Fibroblast of skin of scalp (primary cell): ENCODE measurements at regions not wholly inside any gene's neighbourhood (a gene's known extent, or its start where the extent isn't known, plus 50 kb on each side); places are given as distances from the start of the nearest gene placed in this dataset.

Source experiments
- DNase-seq: peaks from one replicate; pipeline ENCODE4 v3.0.0-alpha.2; 2013

DNA sequence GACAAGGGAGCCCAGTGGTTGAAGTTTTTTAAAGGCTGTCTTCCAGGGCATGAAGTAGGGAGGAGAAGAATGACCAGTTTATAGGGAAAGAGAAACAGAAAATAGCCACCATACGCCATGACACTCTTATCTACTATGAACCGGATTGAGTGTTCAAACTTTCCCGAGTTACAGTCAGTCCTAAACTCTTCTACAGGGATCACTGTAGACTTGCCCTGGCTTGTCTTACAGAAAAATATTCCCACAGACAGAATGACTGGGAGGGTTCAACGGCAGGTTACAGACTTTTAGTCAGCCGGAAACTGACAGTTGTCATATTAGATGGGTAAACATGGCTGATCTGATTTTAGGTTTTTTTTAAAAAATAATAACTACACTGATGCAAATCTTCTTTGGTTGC, 662.5 kb upstream of the SOX9 start:
- no peak for DNase-seq

DNA sequence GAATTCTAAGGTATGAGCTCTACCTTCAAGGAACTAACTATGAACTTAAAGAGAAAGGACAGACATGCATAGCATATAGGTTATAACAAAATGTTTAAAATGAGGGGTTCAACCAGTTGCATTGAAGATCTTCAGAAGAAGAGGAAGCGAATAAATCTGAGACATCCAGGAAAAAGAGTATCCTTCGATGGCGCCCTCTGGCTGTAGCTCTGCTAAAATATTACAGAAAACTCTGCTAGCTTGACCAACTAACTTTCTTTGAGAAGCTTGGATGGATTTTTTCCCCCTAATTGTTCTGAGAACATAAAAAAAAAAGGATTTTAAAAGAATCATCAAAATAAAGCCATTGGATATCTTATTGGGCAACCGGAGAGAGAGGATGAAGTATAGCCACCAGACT, 659.9 kb upstream of the SOX9 start:
- peak; percentile 38 for DNase-seq

DNA sequence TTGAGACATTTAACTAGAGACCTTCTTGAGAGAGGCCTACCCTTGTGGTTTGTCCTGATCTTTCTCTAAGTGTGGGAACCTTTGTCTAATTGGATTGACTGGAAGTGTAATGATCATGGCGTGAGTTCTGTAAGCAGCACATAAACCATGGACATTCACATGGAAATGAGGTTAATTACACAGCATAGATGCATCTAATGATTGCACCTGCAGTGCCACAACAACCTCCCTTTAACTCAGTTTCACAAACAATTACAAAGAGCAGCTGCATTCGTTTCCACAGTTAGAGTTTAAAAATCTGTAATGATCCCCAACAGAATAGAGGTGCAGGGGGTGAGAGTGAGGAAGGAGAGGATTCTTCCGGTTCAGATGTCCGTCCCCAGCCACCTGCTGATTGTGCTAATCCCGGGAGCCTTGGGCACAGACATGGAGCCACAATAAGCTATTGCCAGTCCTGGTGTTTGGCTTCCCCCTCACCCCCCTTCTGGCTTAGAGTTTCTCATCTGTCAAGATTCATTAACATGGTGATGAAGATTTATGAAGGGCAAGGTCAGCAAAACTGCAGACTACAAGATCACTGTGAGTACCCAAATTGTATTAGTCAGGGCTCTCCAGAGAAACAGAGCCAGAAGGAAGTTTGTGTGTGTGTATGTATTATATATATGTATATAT, 659.2 kb upstream of the SOX9 start:
- no peak for DNase-seq

DNA sequence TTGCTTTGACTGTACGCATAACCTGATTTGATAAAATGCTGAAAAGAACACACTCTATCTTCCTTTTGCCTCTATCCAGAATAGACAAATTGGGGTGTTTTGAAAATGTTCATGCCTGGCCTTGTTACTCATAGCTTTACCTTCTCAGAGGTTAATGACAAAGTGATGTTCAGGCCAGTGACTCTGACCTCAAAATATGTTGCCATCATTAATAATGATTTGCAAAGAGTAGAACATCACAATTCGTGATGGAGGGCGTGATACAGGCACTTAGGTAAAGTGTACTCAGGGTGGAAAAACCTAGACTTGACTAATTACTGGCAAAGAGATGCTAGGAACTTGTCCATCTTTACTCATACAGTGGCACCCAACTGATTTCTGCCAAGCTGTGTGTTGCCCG, 656.6 kb upstream of the SOX9 start:
- DNase-seq: no peak

DNA sequence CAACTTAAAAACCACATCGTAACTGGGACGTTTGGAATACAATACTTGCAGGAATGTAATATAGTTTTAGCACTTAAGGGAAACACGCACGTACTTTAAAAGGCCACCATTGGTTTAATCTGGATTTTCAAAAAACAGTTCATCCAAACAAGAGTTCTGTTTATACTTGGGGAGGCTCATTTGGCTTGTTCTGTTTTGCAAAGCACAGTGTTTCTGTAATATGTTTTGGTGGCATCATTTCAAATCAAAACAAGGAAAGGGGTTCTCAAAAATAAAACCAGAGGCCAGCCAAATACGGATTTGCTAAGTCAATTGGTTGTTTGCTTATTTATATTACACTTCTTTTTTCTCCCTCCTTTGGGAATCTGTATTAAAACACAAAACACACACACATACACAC, 656.1 kb upstream of the SOX9 start:
- no peak for DNase-seq

DNA sequence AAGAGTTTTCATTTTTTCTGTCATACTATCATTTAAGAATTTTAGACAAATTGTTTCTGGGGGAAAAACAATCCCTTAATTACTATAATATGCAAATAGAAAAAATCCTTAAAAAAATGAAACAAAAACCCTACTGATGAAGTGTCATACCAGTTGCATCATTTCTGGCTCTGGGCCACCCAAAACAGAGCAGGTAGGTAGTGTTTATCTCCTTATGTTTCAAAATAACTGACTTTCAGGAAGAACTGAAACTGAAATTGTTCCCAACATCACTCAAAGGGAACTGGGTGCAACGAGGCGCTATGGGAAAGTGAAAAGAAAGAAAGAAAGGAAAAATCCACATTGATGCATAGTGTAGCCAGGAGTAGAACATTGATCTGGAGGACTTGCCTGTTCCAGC, 653.1 kb upstream of the SOX9 start:
- no peak for DNase-seq

DNA sequence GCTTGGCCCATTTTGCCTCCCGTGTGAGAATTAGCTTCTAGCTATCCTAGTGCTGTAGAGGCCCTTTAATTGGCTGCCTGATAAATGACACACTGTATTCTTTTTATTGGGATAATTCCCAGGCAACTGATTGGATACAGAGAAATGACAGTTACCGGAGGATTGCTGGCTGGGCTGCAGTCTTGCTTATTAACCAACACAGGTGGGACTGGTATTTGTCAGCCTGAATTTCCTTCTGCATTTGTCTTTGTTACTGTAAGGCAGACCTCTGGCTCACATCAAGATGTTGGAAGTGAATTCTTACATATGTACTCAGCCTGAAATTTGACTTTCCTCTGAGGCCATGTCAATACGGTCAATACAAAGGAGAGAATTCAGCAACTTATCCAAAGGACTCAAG, 650.8 kb upstream of the SOX9 start:
- DNase-seq: no peak

DNA sequence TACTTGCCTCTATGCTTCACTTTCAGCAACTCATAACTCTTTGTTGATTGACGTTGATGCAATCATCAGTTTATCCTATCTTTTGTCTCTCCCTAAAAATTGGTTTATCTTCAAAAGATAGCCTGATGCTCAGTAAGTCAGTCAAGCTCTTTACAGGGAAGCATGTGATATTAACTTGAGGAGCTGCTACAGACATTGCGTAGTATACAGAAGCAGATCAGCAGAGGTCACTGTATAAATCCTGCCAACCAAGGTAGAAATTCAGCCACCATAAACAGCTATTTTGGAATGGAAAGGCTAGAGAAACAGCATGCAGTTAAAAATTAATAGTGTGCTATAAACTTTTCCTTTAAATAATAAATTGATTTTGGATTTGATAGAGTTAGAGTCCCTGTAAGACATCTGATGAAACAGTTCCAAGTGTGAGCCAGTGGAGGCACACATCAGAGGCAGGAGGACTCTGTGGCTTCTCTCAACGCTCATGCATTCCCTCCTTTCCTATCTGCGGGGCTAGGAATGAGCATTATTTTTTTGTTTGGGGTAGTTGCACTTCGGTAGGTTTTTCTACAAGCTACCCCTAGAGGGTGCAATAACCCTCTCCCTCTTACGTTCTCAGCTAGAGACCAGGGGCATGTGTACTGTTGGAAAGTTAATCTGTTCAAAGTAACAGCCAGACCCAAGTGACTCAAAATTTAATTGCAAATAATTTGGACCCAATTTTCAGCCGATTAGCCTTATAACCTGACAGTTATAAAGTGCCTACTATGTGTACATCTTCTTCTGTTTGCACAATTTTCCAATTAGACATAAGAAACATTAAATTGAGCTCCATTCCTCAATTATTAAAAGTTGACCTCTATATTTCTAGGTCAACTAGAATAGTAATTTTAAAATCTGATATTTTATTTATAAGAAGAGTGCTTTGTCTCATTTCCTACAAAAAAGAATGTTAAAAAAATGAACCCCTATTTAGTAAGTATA, 647.7 kb upstream of the SOX9 start:
- peak; percentile 57 for DNase-seq

DNA sequence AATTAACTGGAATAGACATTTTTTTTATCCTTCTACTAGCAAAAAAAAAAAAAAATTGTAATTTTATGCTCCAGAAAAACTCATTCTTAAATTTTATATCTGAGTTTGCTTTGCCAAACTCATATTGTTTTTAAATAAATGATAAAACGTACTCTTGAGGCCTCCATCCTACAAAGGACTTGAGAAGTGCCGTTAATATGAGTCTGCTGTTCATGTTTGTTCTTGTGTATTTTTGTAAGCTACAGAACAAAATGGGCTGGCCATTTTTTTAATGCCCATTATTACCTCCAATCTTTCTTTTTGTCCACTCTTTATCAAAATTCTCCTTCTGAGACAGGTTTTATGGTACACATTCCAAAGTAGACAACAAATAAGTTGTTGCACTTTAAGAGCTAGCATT, 643.5 kb upstream of the SOX9 start:
- no peak for DNase-seq

DNA sequence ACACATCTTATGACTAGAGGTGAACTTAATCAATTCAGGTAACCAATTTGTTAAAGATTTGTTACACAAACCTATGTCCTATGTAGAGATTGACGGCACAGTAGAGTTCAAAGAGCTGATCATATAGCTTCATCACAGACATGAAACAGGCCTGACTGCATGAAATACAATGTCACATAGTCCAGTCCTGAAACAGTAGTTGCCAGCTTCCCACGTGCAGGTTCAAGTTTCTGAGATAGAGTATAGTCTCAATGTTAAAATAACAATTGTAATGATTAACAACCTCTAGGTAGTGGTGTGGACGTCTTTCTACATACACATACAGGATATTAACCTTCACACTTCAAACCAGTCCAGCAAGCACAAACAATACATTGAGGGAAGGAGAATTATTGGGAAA, 640.7 kb upstream of the SOX9 start:
- no peak for DNase-seq

DNA sequence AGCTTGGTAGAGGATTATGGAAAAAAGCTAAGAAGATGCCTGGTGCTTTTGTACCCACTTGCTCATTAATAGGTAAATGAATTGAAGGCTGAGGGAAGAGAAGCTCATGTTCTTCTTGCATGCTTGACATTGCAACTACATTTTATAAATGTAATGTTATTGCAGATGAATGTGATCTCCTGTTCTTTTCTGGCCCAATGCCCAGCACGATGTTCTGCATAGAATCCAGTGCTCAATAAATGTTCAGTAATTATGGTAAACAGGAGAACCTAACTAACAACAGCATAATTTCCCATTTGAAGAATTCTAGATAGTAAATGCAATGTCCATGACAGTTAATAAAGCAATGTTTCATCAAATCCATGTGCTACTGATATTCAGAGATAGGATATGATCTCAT, 638.2 kb upstream of the SOX9 start:
- no peak for DNase-seq

DNA sequence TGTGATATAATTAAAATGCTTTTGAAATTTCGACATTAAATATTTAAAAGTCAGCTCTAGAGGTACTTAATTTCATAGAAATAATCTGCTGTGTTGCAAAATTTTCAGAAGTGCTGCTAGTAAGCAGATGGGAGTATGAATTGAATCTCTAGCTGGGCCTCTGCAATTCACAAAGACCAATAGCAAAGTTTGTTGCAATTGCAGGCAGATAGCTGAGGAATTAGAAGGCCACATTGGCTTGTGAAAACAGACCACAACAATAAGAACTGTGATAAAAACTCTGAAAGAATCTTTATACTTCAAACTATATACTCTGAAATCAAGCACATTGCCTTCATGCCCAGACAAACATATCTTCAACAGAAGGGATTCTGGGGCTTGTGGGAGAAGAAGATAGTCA, 636.3 kb upstream of the SOX9 start:
- DNase-seq: no peak

DNA sequence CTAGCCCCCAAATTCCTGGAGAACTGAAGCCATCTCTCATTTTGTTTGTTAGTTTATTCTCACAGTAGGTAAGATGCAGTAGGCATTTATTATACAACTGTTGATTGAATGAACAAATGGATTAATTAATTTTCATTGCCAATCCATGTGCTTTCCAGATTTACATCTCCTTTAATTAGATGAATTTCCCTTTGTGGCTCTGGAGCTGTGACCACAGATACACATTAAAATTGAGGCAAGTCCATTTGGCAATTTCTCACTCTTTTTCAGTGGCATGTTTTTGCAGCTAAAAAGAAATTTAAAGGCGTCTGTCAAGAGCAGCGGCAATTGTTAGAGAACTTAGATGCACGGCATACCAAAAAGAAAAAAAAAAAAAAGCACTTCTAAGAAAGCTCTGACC, 635.4 kb upstream of the SOX9 start:
- DNase-seq: no peak

DNA sequence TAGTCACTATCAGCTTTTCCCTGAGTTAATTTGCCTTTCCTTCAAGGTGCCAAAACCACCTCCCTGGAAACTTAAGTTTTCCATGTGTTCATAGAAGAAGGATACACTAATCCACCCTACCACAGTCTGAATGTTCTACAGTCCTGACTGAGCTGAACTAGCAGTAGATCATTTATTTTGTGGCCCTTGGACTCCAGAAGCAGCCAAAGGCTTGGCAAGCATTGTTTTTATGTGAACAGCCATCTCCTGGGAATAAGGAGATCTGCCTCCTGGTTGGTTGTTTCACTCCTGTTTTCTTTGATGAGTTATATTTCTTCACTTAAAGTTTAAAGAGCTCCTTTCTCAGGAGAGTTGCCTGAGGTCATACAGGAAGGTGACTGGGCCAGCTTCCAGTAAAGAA, 634.6 kb upstream of the SOX9 start:
- no peak for DNase-seq

DNA sequence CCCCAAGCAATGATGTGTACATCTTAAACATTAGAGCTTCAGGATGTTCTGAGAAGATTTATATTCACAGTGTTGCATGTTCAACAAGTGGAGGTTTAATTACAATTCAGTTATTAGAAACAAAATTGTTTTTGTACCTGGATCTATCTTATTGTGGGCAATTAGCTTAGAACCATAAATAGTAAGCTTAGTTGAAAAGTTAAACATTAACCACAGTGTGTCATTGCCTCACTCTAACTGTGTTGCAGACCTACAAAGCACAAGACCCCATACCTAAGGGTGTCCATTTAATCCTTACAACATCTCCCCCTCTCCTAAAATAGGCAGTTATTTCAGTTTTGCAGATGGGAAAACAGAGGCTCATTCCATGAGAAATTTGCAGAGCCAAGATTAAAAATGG, 632.0 kb upstream of the SOX9 start:
- no peak for DNase-seq

DNA sequence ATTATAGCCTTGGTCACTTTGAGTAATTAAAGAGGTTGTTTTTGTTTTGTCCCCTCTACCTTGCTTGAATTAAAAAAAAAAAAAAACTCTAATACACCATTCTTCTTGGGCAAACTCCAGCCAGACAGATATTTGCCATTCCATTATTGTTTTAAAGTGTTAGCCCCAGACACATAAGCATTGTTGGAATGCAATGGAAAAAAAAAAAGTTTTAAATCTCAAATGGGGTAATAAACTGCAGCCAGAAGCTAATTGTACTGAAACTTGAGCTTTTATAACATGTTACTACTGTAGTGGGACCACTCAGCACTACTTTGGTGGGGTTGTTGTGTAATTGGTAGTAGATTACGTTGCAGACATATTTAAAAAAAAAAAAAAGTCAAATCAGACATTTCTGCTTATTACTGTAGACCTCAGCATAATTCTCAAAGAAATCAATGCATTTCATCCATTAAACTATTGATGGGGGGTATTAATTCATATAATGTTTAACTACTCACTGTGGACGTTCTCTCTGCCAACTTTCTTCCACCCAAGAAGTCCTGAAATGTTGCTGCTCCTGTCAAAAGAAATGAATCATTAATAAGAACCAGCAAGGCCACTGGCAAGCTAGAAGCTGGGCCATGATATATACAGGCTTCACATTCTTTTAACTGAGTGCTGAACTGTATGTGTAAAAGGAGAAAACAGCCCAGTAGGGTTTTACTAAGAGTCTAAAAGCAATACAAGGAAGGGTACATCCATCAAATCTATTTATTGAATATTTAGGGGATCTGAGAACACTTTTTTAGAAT, 626.6 kb upstream of the SOX9 start:
- DNase-seq: peak; percentile 75

DNA sequence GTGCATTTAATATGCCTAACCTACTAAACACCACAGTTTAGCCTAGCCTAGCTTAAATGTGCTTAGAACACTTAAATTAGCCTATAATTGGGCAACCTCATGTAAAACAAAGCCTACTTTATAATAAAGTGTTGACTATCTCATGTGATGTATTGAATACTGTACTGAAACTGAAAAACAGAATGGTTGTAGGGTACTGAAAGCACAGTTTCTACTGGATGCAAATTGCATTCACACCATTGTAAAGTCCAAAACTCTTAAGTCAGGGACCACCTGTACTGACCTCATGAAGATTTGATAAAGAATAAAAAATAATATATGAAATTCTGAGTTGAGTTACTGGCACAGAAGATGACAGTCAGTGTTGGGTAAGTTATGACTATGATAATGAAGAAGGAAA, 625.4 kb upstream of the SOX9 start:
- no peak for DNase-seq

DNA sequence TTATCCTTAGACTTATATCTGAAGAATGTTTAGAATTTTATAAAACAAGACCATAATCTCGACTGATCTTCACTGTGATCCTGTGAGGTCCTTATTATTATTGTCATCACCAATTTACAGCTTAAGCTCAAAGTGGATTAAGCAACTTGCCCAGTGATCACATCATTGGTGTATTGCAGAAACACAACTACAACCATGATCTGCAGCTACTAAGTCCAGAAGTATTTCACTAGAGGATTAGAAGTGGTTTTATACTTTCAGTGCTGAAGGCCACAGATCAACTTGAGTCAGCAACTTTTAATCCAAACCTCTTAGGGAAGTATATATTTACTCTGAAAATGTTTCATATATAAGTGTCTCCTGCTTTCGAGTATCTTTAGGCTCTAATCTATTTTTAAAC, 624.3 kb upstream of the SOX9 start:
- peak; percentile 92 for DNase-seq

DNA sequence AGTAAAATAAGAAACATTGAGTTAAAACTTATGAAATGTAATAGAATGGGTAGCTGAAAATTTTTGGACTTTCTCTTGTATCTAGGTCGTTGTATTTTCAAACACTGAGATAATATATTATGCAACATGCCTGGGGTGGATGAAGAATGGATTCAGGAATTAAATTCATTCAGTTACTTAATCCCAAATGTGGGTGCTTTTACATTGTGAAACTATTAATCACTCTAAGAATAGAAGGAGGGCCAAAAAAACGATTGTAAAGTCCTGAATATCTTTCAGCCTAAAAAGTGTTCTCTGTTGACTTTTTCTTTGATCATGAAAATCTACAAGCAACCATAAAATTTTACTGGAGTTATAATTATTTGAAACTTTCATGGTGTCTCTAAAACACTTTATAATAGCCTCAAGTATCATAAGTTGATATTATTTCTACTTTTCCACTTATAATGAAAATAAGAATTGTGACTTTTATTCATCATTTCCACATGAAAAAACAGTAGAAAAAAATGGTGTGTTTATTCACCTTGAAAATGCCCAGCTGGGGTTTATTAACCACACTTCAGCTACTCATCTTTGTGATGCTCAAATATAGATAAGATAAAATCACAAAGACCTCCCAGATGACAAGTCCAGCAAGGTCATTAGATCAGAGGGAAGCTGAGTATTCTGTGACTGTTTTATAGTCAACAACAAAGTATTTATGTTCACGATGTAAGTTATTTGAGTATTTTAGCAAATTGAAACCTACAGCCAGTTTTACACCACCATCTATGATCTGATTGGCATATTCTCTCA, 619.9 kb upstream of the SOX9 start:
- DNase-seq: peak; percentile 20

DNA sequence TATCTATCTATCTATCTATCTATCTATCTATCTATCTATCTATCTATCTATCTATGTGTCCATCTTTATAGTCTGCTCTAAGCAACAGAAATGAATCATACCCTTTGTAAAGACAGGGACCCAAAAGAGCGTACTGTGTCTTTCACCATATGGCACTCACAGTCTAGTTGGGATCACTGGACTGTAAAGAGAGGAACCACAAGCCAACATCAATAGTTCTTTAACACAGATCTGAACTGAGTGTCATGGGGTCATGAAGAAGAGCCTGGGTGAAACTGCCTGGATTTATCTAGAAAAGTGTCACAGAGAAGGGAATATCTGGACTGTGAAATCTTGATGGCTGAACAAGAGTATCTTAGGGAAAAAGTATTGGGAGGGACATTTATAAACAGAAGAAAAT, 619.1 kb upstream of the SOX9 start:
- no peak for DNase-seq

DNA sequence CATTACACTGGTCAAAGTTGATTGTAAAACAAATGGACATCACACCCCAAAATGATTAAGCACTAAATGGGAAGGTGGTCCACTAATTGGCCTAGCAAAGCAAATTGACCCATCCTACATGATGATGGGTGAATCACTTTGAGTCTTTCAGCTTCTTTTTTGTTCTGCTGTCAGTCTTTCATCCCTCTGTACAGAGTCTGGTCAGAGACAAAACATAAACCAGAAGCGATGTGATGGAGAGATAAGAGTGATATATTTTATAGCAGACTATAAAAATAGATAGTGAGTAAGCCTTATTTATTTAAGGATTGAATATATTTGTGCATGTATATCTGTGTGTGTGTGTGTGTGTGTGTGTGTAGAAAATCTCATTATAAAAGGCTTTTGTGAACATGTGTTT, 618.4 kb upstream of the SOX9 start:
- DNase-seq: no peak

DNA sequence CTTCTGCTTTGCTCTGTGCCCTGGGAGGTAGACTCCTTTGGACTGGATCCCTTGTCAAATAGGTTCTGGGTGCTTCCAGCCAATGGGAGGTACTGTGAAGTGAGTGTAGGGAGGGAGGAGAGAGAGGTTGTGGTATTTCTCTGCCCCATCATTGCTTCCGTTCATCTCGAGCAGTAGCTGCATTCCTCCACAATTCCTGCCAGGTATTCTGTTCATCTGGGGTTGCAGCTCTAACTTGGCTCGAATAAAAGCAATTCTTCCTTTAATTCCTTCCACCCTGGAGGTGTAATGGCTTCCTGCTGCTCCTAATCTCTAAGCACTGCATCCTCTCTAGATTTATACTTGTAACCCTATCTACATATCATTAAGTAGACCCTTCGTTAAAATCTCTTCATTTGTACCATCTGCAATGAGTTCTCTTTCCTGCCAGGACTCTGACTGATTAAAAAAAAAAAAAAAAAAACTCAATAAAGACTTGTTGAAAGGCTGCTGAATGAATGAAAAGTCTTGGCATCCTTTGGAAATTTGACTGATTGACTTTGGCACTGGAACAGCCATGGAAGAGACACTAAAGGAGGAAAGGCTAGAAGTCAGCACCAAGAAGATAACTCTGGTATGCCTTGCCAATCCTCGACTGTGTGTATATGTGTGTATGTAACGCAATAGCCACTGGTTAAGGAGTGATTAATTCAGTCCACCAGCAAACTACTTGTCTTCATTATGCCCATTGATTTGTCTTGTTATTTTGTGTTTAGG, 616.9 kb upstream of the SOX9 start:
- DNase-seq: peak; percentile 5
